Hepatic stellate cell (primary cell): ENCODE measurements at regions not wholly inside any gene's neighbourhood (a gene's known extent, or its start where the extent isn't known, plus 50 kb on each side); places are given as distances from the start of the nearest gene placed in this dataset.
"Not testable (repeated sequence)": the region's sequence is repeated elsewhere in the genome, so short reads cannot be mapped to it uniquely, and the experiment has no call there.

Experiments
- DNase-seq: peaks from one replicate; pipeline ENCODE4 v3.0.0; 2011; ENCODE audit warnings: low spot score

DNA sequence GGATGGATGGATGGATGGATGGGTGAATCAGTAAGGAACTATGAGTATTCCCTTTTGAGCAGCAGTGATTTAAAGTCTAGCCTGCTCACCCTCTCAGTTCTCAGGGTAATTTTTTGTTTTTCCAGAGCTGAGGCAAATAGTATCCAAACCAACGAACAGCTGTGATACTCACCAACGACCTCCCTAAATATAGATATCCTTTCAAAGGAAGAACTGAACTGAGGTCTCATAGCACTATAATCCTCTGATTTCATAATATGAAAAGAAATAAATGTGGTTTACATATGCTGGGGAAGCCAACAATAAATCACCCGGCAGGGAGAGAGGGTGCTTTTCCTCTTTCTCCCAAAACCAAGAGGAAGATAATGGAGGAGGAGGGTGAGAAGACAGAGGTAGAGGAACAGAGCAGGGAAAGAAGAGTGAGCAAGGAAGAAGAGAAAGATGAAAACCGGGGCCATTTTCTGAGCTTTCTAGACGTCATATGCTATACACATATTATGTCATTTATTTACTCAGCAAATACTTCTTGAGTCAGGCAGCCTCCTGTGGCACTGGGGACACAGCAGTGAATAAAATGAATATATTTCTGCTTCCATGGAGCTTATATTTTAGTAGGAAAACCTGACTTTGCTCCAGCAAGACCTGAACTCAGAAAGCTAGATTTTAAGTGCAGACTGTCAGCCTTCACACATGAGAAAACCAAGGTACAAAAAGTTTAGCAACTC, 710.7 kb upstream of the TBX3 start:
- no peak for DNase-seq

DNA sequence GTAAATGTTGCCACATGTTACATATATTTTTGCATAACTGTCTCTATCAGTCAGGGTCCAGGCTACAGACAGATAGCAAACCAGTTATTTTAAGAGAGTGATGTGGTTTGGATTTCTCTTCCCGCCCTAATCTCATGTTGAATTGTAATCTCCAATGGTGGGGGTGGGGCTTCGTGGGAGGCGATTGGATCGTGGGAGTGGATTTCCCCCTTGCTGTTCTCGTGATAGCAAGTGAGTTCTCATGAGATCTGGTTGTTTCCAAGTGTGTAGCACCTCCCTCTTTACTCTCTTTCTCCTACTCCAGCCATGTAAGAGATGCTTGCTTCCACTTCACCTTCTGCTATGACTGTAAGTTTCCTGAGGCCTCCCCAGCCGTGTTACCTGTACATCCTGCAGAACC, 704.2 kb upstream of the TBX3 start:
- DNase-seq: no peak

DNA sequence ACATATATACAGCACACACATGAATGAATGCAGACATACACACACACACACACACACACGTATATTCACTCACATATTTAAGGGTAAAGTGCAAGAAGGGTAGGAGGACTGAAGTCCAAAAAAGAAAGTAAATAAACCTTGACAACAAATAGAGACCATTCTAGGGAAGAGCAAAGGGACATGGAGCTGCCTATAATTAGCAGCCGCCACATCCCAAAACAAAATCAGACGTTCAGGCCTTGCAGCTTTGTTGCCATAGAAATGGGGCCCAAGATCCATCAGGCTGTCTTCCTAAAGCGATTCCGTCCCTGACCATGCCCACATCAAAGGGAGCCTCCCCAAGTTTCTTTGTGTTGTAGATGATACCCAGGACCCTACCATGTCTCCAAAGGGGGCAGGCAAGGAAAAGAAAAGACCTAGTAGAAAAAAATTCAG, 703.5 kb upstream of the TBX3 start:
- no peak for DNase-seq

DNA sequence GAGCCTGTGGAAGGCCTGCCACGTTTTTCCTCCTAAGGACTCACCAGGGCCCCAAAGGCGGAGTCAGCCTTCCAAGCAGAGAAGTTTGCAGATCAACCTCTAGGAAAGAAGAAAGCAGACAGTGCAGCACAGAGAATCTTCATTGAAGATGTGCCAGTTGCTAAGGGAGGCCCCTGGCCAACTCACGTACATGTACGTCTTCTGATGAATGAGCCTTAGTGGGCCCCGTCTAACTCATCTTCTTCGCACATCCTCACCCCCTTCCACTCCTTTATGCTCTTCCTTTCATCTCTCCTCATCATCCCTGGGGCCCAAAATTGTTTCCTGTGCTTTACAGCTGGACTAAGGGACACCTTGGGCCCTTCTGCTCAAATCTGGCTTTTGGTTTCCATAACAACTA, 703.0 kb upstream of the TBX3 start:
- no peak for DNase-seq

DNA sequence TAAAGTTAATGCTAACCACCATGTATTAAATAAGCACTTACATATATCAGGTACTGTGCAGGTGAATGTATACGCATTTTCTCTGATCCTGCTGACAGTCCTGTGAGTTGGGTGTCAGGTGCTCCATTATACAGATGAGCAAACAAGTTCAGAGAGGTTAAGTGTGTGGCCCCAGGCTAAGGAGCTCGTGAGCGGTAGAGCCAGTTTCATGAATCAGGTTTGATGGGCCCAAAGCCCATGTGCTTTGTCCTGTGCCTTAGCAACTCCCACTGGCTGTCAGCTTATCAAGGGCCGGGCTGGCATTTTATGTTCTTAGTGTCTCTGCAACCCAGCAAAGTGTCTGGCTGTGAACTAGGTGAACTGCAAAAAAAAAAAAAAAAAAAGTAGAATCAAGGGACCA, 701.2 kb upstream of the TBX3 start:
- DNase-seq: no peak

DNA sequence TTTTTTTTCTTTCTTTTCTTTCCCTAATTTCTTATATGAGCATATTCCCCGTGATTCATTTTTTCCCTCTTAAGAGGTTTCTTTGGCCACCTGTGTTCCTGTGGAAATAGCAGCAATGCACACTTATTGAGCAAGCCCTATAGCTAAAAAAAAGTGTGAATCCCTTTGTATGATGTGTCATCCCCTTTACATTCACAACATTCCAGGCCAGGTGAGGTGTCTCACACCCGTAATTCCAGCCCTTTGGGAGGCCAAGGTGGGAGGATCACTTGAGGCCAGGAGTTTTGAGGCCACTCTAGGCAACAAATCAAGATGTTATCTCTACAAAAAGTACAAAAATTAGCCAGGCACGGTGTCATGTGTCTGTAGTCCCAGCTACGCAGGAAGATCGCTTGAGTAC, 700.4 kb upstream of the TBX3 start:
- DNase-seq: no peak

DNA sequence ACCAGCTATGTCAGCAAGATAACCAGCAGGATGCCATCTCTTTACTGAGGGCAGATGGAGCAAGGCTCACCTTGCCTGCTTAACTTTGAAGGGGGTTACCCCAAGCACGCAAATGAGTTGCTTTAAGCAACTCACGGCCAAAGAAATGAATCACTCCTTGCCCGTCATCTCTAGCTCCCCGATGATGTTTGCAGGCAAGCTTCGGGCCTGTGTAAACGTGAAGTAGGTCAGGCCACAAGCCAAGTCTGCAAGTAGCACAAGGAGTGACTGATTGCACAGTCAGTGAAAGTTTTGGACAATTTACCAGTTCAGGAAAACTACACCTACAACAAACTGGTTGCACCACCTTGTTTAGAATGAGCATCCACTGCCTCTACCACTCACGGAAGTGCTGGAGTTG, 699.7 kb upstream of the TBX3 start:
- no peak for DNase-seq

DNA sequence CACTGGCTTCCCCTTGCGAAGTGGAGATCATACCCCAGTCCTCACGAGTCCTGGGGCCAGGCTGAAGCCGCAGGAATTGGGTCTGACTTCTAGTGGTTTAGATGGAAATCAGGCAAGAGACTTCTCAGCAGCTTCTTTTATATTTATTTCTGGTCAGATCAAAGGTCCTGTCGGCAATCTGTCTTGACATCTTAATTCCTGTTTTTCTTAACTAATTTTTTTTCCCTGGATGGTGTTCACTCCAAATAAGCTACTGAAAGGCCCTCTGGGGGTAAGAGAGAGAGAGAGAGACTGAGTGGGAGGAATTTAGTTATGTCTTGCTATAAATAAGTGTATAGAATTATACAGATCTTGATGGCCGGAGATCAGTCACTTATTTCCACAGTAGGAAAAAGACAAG, 698.7 kb upstream of the TBX3 start:
- no peak for DNase-seq

DNA sequence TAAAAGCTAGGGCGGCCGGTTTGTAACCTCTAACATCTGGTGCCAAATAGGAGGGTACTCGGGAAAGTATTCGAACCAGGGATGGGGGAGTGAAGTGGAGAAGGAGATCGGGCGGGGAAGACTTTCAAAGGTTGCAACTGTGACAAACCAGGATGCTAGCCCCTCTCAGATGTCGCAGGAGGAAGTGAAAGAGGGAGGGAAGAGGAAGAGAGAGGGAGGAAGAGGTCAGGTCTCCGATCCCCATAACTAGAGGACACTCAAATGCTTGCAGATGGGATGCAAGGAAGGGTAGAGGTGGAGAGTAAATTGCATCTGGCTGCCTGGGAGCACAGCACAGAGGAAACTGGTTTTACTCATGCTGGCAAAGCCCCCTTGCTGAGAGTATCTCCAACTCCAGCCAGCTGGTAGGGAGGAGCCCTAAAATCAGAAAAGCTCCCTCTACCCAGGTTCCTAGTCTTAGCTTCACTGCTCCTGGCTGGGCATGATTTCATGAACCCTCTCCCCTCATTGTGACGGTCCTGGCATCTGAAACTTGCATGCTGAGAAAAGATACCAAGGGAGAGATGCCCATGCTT, 696.7 kb upstream of the TBX3 start:
- no peak for DNase-seq

DNA sequence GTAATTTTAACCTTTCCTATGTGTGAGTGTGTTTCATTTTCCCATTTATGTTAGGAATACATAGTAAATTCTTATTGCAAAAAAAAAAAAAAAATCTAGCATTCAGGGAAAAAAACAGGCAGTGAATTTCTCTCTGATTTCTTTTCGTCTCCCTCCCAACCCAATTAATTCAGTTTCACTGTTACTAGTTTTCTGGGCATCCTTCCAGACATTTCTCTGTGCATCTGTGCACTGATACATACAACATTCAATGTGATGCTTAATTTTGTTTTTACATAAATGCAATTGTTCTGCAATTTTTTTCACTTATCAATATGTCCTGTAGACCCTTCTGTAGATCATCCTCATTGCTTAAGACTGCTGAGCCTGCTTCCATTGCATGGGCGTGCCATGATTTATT, 694.3 kb upstream of the TBX3 start:
- DNase-seq: no peak

DNA sequence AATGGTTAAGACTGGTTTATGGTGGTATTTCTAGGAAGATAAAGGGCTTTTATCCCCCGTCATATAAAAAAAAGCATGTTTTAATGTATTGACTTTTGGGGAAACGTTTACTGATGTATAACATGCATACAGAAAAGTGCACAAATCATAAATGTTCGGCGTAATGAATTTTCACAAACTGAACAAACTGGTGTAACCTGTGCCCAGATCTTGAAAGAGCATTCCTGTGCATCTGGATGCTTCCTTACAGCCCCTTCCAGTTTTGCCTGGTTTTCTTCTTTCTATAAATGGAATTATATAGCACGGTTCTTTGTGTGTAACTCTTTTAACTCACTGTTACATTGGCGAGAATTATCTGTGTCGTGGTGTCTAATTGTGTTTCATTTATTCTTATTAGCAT, 693.8 kb upstream of the TBX3 start:
- DNase-seq: no peak

DNA sequence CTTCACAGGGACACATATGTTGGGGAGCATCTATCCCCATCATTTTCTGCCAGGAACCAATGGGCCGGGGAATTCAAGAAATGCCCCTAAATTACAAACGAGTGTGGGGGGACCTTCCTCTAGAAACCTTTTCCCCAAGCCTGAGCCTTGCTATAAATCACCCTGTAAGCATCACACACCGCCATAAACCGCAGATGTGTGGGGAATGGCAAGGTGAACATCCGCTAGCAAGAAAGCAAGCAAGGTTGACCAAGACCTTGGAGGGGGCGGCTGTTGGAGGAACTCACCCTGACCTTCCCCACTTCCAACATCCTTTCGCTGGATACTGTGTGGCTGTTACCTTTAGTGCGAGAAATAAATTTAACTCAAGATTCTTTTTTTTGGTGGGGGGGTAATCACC, 693.3 kb upstream of the TBX3 start:
- no peak for DNase-seq

DNA sequence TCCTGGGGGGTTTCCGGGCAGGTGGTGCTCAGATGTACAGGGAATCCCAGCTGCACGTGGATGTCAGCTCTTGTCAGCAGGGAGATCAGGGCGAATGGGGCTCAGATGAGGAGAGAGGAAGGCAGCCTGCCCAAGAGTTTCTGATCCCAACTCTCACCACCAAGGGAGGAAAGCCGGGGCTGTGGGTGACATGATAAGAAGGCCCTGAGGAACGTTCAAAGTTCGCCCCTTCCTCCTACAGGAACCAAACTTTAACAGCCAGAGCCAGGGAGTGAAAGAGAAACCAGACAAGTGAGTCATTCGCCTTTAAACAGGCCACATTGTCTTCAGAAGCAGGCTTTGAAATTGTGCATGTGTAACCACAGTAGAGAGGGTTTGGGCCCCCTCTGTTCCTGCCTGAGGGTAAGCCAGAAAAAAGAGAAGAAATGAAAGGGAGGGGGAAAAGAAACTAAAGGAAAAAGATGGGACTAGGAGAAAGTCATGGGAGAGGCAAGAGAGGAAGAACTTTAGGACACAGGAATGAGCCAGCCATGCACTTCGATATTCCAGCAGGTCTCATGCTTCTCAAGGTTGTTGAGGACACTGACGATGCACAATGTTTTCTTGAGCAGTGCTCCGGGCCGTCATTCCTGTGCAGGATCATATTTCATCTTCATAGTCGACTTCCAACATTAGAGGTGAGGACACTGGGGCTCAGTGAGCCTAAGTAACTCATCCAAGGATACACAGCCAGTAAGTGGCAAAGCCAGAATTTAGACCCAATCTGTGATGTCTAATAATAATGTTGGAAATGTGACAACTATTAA, 691.4 kb upstream of the TBX3 start:
- peak; percentile 43 for DNase-seq

DNA sequence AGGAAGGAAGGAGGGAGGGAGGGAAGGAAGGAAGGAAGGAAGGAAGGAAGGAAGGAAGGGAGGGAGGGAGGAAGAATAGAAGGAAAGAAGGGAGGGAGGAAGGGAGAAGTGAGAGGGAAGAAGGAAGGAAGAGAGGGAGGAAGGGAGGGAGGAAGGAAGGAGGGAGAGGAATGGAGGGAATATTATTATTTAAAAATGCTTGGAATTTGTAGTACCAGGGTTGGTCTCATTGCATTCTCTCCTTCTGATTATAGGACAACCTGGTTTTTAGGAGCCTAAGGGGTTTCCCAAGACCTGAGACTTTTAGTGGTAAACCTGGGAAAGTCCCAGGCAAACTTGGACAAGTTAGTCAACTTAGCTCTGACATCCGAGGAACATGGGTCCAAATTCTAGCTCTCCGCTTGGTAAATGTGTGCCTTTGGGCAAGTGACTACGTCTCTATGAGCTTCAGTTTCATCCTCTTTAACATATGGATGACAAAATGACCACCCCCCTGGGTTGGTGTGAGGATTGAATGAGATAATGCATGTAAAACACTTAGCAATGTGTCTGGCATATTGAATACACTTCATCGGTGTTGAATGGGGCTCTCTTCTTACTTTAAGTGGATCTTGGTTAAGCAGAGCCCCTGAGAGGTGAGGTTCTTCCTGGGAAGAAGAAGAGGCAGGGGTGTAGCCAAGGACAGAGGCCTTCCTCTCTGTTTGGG, 690.7 kb upstream of the TBX3 start:
- no peak for DNase-seq

DNA sequence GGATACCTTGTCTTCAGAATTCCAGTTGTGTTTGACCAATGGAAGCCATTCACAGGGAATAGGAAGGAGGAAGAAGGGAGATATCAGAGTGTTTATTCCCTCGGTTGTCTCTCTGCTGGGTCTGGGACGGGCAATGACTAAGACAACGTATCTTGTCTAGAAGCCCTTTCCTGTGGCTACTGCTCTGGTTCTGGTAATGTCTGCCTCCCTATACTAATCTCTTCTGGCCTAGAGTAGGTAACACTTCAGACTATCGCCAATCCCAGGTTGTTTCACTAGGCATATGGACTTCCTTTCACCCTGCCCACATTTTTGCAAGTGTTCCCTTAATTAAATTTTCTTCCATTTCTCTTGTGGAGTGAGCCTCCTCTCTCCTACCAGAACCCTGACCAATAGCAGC, 687.7 kb upstream of the TBX3 start:
- DNase-seq: no peak

DNA sequence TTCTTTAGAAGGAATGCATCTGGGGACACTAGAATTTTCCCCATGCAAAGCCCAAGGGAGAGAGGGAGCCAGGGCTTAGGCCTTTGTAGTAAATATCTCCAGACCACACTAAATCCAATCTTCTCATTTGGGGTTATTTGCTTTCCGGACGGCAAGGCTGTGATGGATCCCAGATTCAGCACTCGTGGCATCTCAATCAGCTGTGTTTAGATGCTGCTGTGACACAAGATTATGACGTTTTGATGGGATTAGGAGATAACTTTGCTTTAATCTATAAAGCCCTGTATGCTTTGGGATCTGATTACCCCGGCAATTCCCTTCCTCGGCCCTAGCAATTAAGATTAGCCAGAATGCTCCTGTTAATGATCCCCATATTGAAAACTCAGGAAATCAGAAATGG, 686.7 kb upstream of the TBX3 start:
- no peak for DNase-seq

DNA sequence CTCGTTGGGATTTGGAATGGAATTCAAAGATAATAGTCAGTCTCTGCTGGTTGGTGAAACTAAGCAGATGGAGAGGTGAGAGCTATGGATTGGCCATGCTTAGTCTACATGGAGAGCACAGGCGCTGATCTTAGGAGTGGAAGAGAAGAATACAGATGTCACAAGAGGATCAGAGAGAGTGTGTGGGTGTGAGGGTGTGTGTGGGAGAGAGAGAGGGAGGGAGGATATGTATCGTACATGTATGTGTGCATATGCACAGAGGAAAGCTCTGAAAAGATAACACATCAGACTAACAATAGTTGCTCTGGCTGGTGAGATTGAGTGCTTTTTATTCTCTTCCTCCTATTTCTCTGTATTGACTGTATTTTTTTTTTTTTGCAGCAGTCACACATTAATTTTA, 686.2 kb upstream of the TBX3 start:
- DNase-seq: no peak

DNA sequence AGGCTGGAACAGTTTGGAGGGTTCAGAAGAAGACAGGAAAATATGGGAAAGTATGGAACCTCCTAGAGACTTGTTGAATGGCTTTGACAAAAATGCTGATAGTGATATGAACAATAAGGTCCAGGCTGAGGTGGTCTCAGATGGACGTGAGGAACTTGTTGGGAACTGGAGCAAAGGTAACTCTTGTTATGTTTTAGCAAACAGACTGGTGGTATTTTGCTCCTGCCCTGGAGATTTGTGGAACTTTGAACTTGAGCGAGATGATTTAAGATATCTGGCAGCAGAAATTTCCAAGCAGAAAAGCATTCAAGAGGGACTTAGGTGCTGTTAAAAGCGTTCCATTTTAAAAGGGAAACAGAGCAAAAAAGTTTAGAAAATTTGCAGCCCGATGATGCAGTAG, 682.3 kb upstream of the TBX3 start:
- not testable (repeated sequence) for DNase-seq

DNA sequence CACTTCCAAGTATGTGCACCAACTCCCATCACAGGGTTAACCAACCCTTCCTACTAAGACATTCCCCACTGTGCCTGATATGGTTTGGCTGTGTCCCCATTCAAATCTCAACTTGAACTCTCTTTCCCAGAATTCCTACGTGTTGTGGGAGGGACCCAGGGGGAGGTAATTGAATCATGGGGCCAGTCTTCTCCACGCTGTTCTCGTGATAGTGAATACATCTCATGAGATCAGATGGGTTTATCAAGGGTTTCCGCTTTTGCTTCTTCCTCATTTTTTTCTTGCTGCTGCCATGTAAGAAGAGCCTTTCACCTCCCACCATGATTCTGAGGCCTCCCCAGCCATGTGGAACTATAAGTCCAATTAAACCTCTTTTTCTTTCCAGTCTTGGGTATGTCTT, 681.8 kb upstream of the TBX3 start:
- not testable (repeated sequence) for DNase-seq

DNA sequence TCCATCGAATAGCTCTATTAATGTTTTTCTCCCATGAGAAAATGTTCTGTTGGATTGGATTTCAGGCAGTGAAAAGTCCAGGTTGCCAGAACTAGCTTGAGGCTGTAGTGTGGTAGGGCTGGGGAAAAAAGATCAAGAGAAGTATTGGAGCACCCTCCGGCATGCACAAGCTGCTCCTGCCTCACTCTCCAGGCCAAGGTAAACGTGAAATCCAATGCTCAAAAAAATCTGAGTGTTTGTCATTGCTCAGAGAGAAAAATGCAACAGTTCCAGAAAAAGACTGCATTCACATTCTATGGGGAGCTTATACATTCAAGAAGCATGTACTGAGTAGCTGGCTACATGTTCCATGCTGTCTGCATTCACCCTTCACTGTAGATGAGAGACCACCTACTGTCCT, 680.9 kb upstream of the TBX3 start:
- DNase-seq: no peak

DNA sequence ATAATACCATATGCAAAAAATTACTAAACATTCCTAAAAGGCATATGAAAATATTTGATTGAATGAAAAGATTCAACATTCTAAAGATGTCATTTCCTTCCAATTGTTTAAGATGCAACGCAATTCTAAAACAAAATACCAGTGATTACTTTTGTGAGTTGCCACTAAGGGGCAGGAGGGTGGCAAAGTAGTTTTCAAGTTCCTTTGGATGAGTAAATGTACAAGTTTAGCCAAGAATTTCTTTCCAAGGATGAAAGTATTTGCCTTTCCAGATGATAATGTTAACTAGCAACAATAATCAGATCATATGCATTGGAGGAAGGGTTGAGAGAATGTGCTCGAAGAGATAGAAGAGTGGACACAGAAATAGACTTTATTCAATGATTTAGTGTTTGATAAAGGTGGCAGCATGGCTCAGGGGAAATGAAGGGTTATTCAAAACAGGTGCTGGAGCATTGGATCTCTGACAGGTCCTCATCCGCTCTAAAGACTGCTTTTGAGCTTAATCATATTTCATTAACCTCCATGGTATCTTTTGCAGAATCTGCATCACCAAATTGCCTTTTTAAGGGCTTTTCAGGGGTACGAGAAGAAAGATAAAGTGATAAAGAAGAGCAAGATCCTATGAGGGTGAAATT, 678.5 kb upstream of the TBX3 start:
- DNase-seq: no peak

DNA sequence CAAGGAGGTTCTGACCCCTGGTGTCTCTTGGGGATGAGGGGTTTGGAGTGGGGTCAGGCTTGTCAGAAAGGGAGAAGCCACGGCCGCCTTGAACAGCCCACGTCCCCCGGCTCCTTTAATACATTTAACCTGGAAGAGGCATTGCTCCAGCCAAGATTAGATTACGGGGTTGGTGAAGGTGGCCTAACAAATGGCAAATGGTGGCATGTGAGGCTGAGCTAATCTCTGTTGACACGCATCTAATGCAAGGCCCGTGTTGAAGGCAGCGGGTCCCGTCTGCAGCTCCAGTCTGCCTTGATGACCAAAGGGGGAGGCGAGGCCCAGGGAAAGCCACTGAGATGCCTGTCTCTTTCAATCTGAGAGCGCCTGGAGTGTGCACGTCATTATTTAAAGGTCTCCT, 673.7 kb upstream of the TBX3 start:
- DNase-seq: no peak
